SK-N-SH (cell line): ENCODE measurements at regions not wholly inside any gene's neighbourhood (a gene's known extent, or its start where the extent isn't known, plus 50 kb on each side); places are given as distances from the start of the nearest gene placed in this dataset.

Experiments
- CTCF ChIA-PET: fragments of 300-600, 350-600 bp; formaldehyde crosslinking; extraction: SDS; loops from one replicate; lab custom pipeline; 2021; lab: Yijun Ruan, JAX
- POLR2A ChIA-PET: fragments of 350-600 bp; sonication (Branson Sonifier 250); formaldehyde crosslinking; extraction: SDS; loops from one replicate; lab custom pipeline; 2020; ENCODE audit warnings: antibody characterized with exemption, inconsistent platforms; lab: Yijun Ruan, JAX
- DNase-seq: peaks from one replicate; pipeline ENCODE4 v3.0.0; 2012
- H2AFZ ChIP-seq: fragments of 200-600 bp; sonication (generic); 2 replicates; pipeline ENCODE4 v1.8.1; 2016; ENCODE audit warnings: antibody characterized with exemption, mild to moderate bottlenecking, low read depth
- H3F3A ChIP-seq: fragments of 200-600 bp; sonication (generic); replicated peaks from 2 replicates; pipeline ENCODE3; 2016; ENCODE audit warnings: antibody characterized with exemption, mild to moderate bottlenecking; ENCODE audit not compliant: insufficient read depth
- H3K27ac ChIP-seq, 2 experiments: fragments of 200-500 bp in 1 of 2; fragments of 200-600 bp in 1 of 2; sonication (Bioruptor generic) in 1 of 2; sonication (generic), shearing (Covaris generic) in 1 of 2; 2 replicates each; pipeline versions ENCODE4 v1.5.1 to v1.6.1; 2014 to 2016; ENCODE audit warnings: low read depth in 2 of 2, inconsistent platforms in 1 of 2, low read length in 1 of 2, mild to moderate bottlenecking in 1 of 2, mixed read lengths in 1 of 2
- H3K27me3 ChIP-seq: fragments of 200-600 bp; sonication (generic), shearing (Covaris generic); 2 replicates; pipeline ENCODE4 v1.6.1; 2016; ENCODE audit warnings: mixed run types; ENCODE audit not compliant: insufficient read depth
- H3K36me3 ChIP-seq, 2 experiments: fragments of 200-500 bp in 1 of 2; fragments of 200-600 bp in 1 of 2; sonication (Bioruptor generic) in 1 of 2; sonication (generic) in 1 of 2; replicated peaks in 1 of 2; 2 replicates each; pipeline versions ENCODE3 to v1.5.1; 2014 to 2016; ENCODE audit warnings: low read length in 1 of 2, mild to moderate bottlenecking in 1 of 2; ENCODE audit not compliant: insufficient read depth in 2 of 2, control insufficient read depth in 1 of 2
- H3K4me1 ChIP-seq, 2 experiments: fragments of 200-500 bp in 1 of 2; fragments of 200-600 bp in 1 of 2; sonication (Bioruptor generic) in 1 of 2; sonication (generic), shearing (Covaris generic) in 1 of 2; 2 replicates each; pipeline versions ENCODE4 v1.5.1 to v1.6.1; 2014 to 2016; ENCODE audit warnings: low read depth in 1 of 2, low read length in 1 of 2, mixed run types in 1 of 2; ENCODE audit not compliant: insufficient read depth in 2 of 2, control insufficient read depth in 1 of 2
- H3K4me2 ChIP-seq: fragments of 200-600 bp; sonication (generic), shearing (Covaris generic); 2 replicates; pipeline ENCODE4 v1.6.1; 2017; ENCODE audit warnings: mixed run types
- H3K4me3 ChIP-seq, 2 experiments: fragments of 200-500 bp in 1 of 2; fragments of 200-600 bp in 1 of 2; sonication (Bioruptor generic) in 1 of 2; sonication (generic), shearing (Covaris generic) in 1 of 2; 2 replicates each; pipeline versions ENCODE4 v1.5.1 to v1.8.1; 2014 to 2016; ENCODE audit warnings: low read depth in 2 of 2, inconsistent platforms in 1 of 2, low read length in 1 of 2, mild to moderate bottlenecking in 1 of 2, mixed read lengths in 1 of 2, moderate library complexity in 1 of 2
- H3K79me2 ChIP-seq: fragments of 200-600 bp; sonication (generic); 2 replicates; pipeline ENCODE4 v1.8.1; 2017; ENCODE audit warnings: mild to moderate bottlenecking; ENCODE audit not compliant: insufficient read depth
- H3K9ac ChIP-seq: fragments of 200-600 bp; sonication (generic); 2 replicates; pipeline ENCODE4 v1.6.1; 2017; ENCODE audit warnings: mixed run types
- H3K9me2 ChIP-seq: fragments of 200-600 bp; sonication (generic); 2 replicates; pipeline ENCODE4 v1.6.1; 2017; ENCODE audit warnings: mixed run types
- H3K9me3 ChIP-seq: fragments of 200-600 bp; sonication (generic); 2 replicates; pipeline ENCODE4 v1.6.1; 2017; ENCODE audit warnings: mixed run types, mild to moderate bottlenecking, moderate library complexity
- H4K20me1 ChIP-seq: fragments of 200-600 bp; sonication (generic); 2 replicates; pipeline ENCODE4 v1.6.1; 2017; ENCODE audit warnings: mild to moderate bottlenecking, mixed run types; ENCODE audit not compliant: insufficient read depth
- CHD2 ChIP-seq: fragments of 150-350 bp; IDR thresholded peaks from 2 replicates; pipeline ENCODE4 v1.6.1; 2018; ENCODE audit warnings: low read length; ENCODE audit not compliant: partially characterized antibody
- CTCF ChIP-seq: fragments of 200-600 bp; sonication (generic); IDR thresholded peaks from 2 replicates; pipeline ENCODE4 v1.6.1; 2017; ENCODE audit warnings: antibody characterized with exemption, mild to moderate bottlenecking, moderate library complexity
- FOSL2 ChIP-seq: IDR thresholded peaks from 2 replicates; pipeline ENCODE4 v1.4.0; 2012; ENCODE audit warnings: low read depth, mild to moderate bottlenecking, moderate library complexity, borderline replicate concordance
- GATA2 ChIP-seq: sonication (generic); formaldehyde crosslinking; IDR thresholded peaks from 2 replicates; pipeline ENCODE4 v1.5.0; 2020; ENCODE audit warnings: mild to moderate bottlenecking, missing genetic modification reagents
- NRF1 ChIP-seq: IDR thresholded peaks from 2 replicates; pipeline ENCODE4 v1.6.1; 2012; ENCODE audit warnings: low read depth, mild to moderate bottlenecking, low read length
- RCOR1 ChIP-seq: fragments of 150-350 bp; IDR thresholded peaks from 2 replicates; pipeline ENCODE4 v1.6.1; 2017; ENCODE audit warnings: antibody characterized with exemption, low read length
- RFX5 ChIP-seq: IDR thresholded peaks from 2 replicates; pipeline ENCODE4 v1.6.1; 2012; ENCODE audit warnings: mild to moderate bottlenecking, improper control_type of control experiment, low read length
- SIN3A ChIP-seq: IDR thresholded peaks from 2 replicates; pipeline ENCODE4 v1.6.1; 2012; ENCODE audit warnings: low read depth, mild to moderate bottlenecking, low read length, moderate library complexity, borderline replicate concordance
- TCF12 ChIP-seq: IDR thresholded peaks from 2 replicates; pipeline ENCODE4 v1.4.0; 2012
- YY1 ChIP-seq: IDR thresholded peaks from 2 replicates; pipeline ENCODE4 v1.4.0; 2012; ENCODE audit warnings: low read depth, mild to moderate bottlenecking
- WGBS: methylation state at CpG from one replicate; pipeline ENCODE4 v1.1.6; 2017; ENCODE audit warnings: low lambda C conversion rate; 5-methylcytosine and 5-hydroxymethylcytosine counted together
- TF ChIP-seq, protein P1 (sequence below): IDR thresholded peaks from 2 replicates; pipeline ENCODE4 v1.4.0; 2012; ENCODE audit warnings: low read depth, borderline replicate concordance

DNA sequence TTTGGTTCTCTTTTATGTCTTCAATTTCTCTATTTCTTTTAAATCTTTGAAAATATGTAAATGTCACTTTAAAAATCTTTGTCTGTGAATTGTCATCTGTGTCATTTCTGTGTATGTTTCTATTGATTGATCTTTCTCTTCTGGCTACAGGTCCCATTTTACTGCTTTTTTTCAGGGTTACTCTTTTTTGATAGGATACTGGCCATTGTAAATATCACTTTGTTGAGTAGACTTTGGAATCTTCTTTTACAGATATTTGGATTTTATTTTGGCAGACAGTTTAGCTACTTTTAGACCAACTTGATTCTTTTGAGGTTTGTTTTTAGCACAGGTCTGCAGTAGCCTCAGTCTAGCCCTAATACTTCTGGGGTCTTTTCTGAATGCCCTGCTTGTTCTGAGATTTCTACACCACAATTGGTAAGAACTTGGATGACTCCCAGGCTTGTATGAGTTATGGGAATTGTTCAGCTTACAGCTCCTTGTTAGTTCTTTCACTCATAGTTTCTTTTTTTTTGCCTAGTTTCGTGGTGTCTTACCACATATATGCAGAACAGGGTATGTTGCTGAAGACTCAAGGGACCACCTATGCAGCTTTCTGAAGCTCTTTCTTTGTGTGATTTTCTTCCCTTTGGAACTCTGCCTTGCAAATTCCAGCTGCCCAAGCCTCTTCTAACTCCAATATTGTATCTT is 122.2 kb downstream of the QPCT start:
- TF ChIP-seq FOSL2, result no peak
- no peak for TF ChIP-seq RFX5
- TF ChIP-seq CHD2, result no peak
- TF ChIP-seq TCF12, result no peak
- TF ChIP-seq, protein P1, sequence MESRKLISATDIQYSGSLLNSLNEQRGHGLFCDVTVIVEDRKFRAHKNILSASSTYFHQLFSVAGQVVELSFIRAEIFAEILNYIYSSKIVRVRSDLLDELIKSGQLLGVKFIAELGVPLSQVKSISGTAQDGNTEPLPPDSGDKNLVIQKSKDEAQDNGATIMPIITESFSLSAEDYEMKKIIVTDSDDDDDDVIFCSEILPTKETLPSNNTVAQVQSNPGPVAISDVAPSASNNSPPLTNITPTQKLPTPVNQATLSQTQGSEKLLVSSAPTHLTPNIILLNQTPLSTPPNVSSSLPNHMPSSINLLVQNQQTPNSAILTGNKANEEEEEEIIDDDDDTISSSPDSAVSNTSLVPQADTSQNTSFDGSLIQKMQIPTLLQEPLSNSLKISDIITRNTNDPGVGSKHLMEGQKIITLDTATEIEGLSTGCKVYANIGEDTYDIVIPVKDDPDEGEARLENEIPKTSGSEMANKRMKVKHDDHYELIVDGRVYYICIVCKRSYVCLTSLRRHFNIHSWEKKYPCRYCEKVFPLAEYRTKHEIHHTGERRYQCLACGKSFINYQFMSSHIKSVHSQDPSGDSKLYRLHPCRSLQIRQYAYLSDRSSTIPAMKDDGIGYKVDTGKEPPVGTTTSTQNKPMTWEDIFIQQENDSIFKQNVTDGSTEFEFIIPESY, result no peak
- TF ChIP-seq SIN3A, result no peak
- DNase-seq, result no peak
- H3K9me3 ChIP-seq, result no peaks in the 10 kb centered on the region
- no peaks in the 10 kb centered on the region for H3K9me2 ChIP-seq
- H3K4me3 ChIP-seq, result no peak overlapping the region
- H3K9ac ChIP-seq, result no peak overlapping the region
- H3K27me3 ChIP-seq, result no peaks in the 10 kb centered on the region
- H3K36me3 ChIP-seq, result no peaks in the 10 kb centered on the region
- 72% methylated on average over 1 of the region's 1 CpG for WGBS
- no peaks in the 10 kb centered on the region for H3K79me2 ChIP-seq
- H3K4me2 ChIP-seq, result no peak overlapping the region
- CTCF ChIA-PET, result interaction anchor here (0.7 to 2.1 kb wide), 4 partner anchors 10 to 365 kb away, joined by 3 to 5 read pairs (median 4); no protein-coding TSS in a partner anchor
- H3F3A ChIP-seq, result peaks cover 9% of the 10 kb centered on the region
- POLR2A ChIA-PET, result no interaction called here
- H3K27ac ChIP-seq, result no peak overlapping the region
- no peaks in the 10 kb centered on the region for H3K4me1 ChIP-seq
- no peaks in the 10 kb centered on the region for H4K20me1 ChIP-seq
- no peak overlapping the region for H2AFZ ChIP-seq

GRCh38 chr2:37468170-37468569 is 123.7 kb downstream of the QPCT start:
- no peaks in the 10 kb centered on the region for H4K20me1 ChIP-seq
- no peak overlapping the region for H2AFZ ChIP-seq
- no peak overlapping the region for H3K4me3 ChIP-seq
- DNase-seq, result no peak
- 88% methylated on average over 4 of the region's 4 CpGs for WGBS
- CTCF ChIA-PET, result interaction anchor here (1.0 kb wide), 2 partner anchors 12 to 18 kb away, joined by 4 read pairs; no protein-coding TSS in a partner anchor
- H3K27me3 ChIP-seq, result no peaks in the 10 kb centered on the region
- peaks cover 13% of the 10 kb centered on the region for H3F3A ChIP-seq
- H3K9me2 ChIP-seq, result no peaks in the 10 kb centered on the region
- POLR2A ChIA-PET, result no interaction called here
- H3K36me3 ChIP-seq, result no peaks in the 10 kb centered on the region
- no peak for TF ChIP-seq YY1
- TF ChIP-seq GATA2, result no peak
- TF ChIP-seq NRF1, result no peak
- TF ChIP-seq RFX5, result no peak
- no peak for TF ChIP-seq CHD2
- TF ChIP-seq FOSL2, result no peak
- TF ChIP-seq, protein P1, result no peak
- no peak for TF ChIP-seq CTCF
- no peak for TF ChIP-seq RCOR1
- peaks cover 0 to 8% of the 10 kb centered on the region in 2 experiments; a peak in 3 of 4 replicates for H3K4me1 ChIP-seq
- no peak overlapping the region for H3K27ac ChIP-seq
- H3K4me2 ChIP-seq, result no peak overlapping the region
- H3K79me2 ChIP-seq, result no peaks in the 10 kb centered on the region
- H3K9ac ChIP-seq, result no peak overlapping the region
- H3K9me3 ChIP-seq, result no peaks in the 10 kb centered on the region
